GM18951 (cell line): ENCODE measurements at regions not wholly inside any gene's neighbourhood (a gene's known extent, or its start where the extent isn't known, plus 50 kb on each side); places are given as distances from the start of the nearest gene placed in this dataset.

Experiments
- POLR2A ChIP-seq: IDR thresholded peaks from 4 replicates; pipeline ENCODE4 v1.6.1; 2011; ENCODE audit warnings: mild to moderate bottlenecking; ENCODE audit not compliant: insufficient read length, insufficient read depth; ENCODE audit errors: extremely low read depth
- in situ Hi-C: fragments of 300-500 bp; cut with MboI; formaldehyde crosslinking; loops from one replicate; pipeline ENCODE4 v1.12.0; 2022; ENCODE audit warnings: low sequenced_read_pairs, mixed read lengths, inconsistent platforms; ENCODE audit not compliant: unreplicated experiment

DNA sequence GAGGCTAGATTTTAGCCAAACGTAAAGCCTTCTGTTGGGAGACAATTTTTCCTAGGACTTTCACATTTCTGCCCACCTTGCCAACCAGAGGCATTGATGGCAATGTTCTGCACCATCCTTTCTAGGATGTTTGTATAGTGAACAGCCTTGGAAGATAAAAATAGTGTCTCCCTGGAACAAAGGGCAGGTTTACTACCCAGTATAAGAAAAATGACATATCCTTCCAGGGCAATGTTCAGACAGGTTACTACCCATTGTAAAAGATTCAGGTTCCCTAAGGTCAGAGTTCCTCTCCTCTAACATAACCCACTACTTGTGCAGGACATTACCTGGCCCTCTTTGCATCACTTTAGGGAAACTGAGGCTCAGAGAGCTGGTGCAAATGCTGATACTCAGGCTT lies 248.2 kb upstream of the VEPH1 start:
- in situ Hi-C loops, result no loop called here
- TF ChIP-seq POLR2A, result no peak

DNA sequence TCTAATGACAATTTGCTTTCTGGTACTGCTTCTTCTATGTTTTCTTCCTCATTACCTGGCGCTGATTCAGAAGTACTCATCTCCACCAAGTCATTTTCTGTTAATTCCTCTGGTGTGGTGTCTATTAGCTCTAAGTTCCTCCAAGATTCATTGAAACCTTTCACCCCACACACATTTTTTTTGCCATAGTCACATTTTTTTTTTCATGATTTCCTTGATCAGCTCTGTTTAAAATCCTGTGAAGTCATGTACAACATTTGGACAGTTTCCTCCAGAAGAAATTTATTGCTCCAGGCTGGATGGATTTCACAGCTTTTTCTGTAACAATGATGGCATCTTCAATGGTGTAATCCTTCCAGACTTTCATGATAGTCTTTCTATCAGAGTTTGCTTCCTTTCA lies 243.2 kb upstream of the VEPH1 start:
- in situ Hi-C loops, result no loop called here
- TF ChIP-seq POLR2A, result no peak

DNA sequence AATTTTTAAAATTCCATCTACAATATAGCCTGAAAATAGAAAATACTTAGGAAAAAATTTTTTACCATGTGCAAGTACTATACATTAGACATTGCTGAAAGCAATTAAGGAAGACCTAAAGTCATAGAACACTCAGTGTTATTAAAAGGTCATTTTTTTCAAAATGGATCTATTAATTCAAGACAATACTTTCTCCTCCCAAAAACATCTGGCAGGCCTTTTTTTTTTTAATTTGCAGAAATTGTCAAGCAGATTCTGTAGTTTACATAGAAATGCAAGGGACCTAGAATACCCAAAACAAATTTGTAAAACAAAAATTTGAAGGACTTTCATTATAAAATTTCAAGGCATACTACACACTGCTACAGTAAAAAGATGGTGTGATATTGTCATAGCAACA lies 238.4 kb upstream of the VEPH1 start:
- in situ Hi-C loops, result no loop called here
- TF ChIP-seq POLR2A, result no peak

DNA sequence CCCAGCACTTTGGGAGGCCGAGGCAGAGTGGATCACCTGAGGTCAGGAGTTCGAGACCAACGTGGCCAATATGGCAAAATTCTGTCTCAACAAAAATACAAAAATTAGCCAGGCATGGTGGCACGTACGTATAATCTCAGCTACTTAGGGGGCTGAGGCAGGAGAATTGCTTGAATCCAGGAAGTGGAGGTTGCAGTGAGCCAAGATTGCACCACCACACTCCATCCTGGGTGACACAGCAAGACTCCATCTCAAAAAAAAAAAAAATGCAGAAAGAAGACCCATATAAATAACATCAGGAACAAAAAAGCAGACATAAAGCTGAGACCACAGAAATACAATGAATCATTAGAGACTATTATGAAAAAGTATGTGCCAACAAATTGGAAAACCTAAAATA lies 235.2 kb upstream of the VEPH1 start:
- no peak for TF ChIP-seq POLR2A
- in situ Hi-C loops, result no loop called here

GRCh38 chr3:157718800-157719199 lies 215.6 kb upstream of the VEPH1 start:
- in situ Hi-C loops, result no loop called here
- TF ChIP-seq POLR2A, result no peak

DNA sequence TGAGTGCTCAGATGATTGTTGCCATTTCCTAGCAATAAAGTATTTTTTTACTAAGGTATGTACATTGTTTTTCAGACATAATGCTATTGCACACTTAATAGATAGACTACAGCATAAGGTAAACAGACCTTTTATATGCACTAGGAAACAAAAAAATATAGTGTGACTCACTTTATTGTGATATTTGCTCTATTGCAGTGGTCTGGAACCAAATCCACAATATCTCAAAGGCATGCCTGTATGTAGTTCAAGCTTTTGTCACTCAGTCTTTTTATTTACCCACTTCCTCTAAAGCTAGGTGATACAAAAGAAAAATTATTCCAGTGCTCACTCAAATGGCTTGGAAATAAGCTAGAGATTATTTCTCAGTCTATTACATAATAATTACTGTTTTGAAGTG lies 209.9 kb upstream of the VEPH1 start:
- in situ Hi-C loops, result no loop called here
- TF ChIP-seq POLR2A, result no peak

GRCh38 chr3:157705258-157705657 lies 202.0 kb upstream of the VEPH1 start:
- in situ Hi-C loops, result no loop called here
- no peak for TF ChIP-seq POLR2A

DNA sequence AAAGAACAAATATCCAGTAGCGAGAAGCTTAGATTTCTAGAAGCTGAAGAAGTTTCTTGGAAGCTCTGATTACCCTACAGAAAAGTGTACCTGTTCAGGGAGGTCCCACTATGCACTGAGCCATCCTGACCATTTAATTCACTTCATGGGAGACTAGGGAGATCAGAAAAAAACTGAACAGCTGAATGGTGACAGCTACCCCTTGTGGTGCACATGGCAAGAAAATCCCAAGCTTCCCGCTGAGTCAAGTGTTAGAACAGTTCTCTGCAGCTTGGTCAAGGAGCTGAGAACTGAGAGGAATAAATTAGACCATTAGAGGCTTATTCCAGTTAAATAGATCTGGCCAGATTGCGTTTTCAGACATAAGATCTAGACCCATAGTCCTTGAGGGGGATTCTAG lies 197.2 kb upstream of the VEPH1 start:
- in situ Hi-C loops, result no loop called here
- TF ChIP-seq POLR2A, result no peak

- TF ChIP-seq POLR2A, result no peak
- in situ Hi-C loops, result no loop called here
Measured at GRCh38 chr3:157695586-157695985, 192.4 kb upstream of the VEPH1 start.

- in situ Hi-C loops, result no loop called here
- no peak for TF ChIP-seq POLR2A
Measured at GRCh38 chr3:157695103-157695502, 191.9 kb upstream of the VEPH1 start.

- in situ Hi-C loops, result no loop called here
- TF ChIP-seq POLR2A, result no peak
Measured at GRCh38 chr3:157693762-157694161, 190.5 kb upstream of the VEPH1 start.

- no peak for TF ChIP-seq POLR2A
- in situ Hi-C loops, result no loop called here
Measured at GRCh38 chr3:157692468-157692867, 189.3 kb upstream of the VEPH1 start.

- in situ Hi-C loops, result no loop called here
- no peak for TF ChIP-seq POLR2A
Measured at GRCh38 chr3:157683668-157684067, 180.5 kb upstream of the VEPH1 start.

GRCh38 chr3:157672061-157672460 lies 168.8 kb upstream of the VEPH1 start:
- no peak for TF ChIP-seq POLR2A
- in situ Hi-C loops, result no loop called here

DNA sequence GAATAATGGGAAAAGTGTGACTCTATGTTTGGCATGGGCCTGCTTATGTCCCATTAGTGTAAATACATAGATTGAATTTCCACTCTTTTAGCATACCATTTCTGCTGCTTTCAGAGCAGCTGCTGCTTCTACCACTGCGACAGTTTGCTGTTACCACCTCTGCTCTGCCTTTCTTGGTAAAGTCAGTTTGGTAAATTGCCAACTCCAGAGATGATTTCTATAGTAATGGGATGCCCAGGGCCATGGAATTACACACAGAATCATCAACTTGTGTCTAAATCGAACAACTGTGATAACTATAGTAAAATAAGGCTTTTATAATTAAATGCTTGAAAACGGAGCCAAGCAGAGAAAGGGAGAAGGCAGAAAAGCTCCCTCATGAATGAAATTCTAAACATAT lies 168.4 kb upstream of the VEPH1 start:
- no peak for TF ChIP-seq POLR2A
- in situ Hi-C loops, result no loop called here
